ENCODE measurements at regions not wholly inside any gene's neighbourhood (a gene's known extent, or its start where the extent isn't known, plus 50 kb on each side); places are given as distances from the start of the nearest gene placed in this dataset.

- TF ChIP-seq CTCF (conservative IDR thresholded peaks at IDR 0.05; ENCODE audit: low read length), result no peak
- no peak for TF ChIP-seq EZH2phosphoT487 (IDR thresholded peaks at IDR 0.05; ENCODE audit: borderline replicate concordance)
Measured at GRCh38 chr5:142473038-142473437, 148.2 kb upstream of the SPRY4 start.

All from Loucy (cell line).